ENCODE measurements at regions not wholly inside any gene's neighbourhood (a gene's known extent, or its start where the extent isn't known, plus 50 kb on each side); places are given as distances from the start of the nearest gene placed in this dataset.

DNA sequence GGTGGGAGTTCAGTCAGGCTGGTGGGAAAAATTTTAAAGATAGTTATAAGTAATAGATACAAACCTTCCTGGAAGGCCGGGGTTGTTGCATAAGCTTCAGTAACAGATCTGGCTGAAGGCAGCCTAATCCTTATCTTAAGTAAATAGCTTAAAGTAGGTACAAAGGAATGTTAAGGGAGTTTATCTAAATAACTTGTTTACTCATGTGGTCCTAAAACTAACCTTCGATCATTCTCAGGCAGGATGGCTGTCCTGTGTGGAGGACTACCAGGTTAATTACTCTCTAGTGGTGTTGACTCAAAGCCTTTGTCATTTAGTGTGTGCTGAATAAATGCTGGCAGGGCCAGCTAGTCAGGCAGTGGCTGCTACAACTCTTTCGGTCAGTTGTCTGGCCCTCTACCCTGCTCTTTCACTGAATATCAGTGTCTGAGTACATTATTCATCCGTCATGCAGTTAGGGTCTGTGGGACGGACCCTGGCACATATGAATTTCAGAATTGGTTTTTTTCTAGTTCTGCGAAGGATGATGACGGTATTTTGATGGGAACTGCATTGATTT lies 131.6 kb upstream of the TAB2 start:
- DNase-seq, result no peak

GRCh38 chr6:149186873-149187272 lies 130.6 kb upstream of the TAB2 start:
- no peak for DNase-seq

GRCh38 chr6:149190224-149190831 lies 127.2 kb upstream of the TAB2 start:
- peak; percentile 51 for DNase-seq

- DNase-seq, result peak; percentile 55
Measured at GRCh38 chr6:149194820-149195558, 122.5 kb upstream of the TAB2 start.

DNA sequence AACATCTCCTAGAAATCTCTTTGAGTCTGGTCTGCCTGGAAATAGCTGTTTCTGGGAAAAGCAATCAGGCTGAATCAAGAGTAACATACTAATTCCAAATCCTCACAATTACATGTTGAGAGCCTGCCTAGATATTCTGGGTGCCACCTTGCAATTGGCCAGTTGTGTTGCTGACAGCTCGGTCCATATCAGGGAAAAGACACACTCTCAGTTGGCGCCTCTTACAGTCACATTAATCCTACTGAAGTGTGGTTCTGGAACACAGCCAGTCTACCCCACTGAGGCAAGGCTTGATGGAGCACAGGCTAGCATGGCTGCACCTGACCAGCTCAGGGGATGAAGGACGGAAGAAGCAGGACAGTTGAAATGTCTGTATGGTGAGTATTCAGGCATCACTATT lies 121.4 kb upstream of the TAB2 start:
- no peak for DNase-seq

DNA sequence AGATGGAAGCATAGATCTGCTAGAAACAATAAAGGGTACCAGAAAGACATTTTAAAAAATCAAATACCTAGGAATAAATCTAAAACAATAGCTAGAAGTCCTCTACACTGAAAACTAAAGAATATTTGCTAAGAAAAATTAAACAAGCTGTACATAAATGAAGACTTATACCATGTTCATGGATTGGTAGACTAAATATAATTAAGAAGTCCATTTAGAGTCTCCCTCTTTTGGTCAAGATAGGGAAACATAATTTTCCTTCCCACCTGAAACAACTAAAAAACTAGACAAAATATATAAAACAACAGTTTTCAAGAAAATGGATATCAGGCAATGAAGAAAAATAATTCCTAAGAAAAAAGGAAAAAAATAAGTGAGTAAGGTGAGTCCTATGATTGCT lies 120.0 kb upstream of the TAB2 start:
- no peak for DNase-seq

- no peak for DNase-seq
Measured at GRCh38 chr6:149198265-149198664, 119.2 kb upstream of the TAB2 start.

DNA sequence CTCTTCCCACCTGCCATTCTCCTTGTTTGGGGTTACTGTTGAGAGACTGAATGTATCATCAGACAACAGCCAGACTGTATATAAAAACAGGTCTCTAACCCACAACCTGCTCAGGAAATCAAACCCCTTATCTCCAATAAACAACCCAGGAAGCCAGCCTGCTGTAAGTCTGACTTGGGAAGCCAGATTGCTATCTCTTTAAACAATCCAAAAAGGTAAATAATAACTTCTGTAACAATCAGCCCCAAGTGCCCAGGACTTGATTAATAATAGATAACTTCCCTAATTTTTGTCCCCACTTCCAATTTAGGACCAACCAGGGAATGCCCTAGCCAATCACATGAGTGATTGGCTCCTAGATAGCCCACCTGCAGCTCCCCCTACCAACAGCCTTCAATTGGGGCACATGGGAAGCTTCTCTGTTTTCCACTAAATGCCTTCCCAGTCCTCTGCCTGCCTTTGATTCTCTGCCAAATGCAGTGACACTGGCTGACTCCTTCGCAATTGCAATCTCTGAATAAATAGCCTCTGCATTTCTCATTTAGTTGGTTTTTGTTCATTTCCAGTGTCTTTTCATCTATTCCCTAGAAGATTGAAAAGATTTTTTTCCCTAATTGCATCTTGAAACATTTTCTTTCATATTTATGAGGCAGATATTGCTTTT lies 117.1 kb upstream of the TAB2 start:
- DNase-seq, result no peak

DNA sequence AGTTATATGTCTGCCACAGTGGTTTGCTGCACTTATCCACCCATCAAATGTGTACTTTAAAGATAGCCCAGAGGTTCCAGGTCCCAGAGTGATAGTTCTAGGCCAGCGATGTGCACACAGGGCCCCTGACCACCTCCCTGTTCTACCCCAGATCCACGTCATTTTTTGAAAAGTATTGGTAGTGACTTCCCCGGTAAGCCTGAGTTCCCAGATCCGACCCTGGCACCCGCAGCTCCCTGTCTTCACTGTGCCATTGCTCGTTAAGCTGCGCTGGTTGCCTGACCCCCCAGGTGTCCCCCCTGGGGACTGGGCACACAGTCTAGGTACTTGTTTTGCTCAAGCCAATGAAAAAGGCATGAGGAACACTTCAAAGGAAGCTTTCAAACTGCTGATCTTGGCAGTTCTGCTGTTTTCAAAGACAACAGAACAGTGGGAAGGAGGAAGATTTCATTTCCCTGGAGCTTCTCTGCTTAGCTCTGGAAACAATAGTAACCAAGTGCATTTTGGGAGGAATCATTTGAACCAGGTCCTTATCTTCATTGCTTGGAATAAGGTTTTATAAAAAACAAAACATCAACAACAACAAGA lies 116.3 kb upstream of the TAB2 start:
- DNase-seq, result no peak

- DNase-seq, result no peak
Measured at GRCh38 chr6:149202100-149202499, 115.4 kb upstream of the TAB2 start.

DNA sequence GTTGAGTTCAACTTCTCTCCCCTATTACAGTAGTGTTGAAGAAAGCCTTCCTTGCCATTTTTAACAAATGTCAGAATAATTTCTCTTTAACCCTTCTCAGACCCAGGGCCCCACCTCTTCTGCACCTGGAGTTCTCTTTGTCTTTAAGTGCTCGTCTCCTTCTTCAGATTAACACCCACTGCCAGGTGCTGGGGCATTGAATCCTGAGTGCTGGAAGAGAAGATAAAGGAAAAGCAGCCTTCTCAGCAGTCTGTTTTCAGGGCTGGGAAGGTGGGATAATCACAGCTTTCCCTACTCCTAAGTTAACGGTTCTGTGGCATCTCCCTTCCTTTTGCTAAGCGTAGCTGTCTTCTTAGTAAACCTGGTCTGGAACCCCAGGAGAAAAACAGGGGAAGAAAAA lies 114.6 kb upstream of the TAB2 start:
- no peak for DNase-seq

- no peak for DNase-seq
Measured at GRCh38 chr6:149203509-149203908, 114.0 kb upstream of the TAB2 start.

DNA sequence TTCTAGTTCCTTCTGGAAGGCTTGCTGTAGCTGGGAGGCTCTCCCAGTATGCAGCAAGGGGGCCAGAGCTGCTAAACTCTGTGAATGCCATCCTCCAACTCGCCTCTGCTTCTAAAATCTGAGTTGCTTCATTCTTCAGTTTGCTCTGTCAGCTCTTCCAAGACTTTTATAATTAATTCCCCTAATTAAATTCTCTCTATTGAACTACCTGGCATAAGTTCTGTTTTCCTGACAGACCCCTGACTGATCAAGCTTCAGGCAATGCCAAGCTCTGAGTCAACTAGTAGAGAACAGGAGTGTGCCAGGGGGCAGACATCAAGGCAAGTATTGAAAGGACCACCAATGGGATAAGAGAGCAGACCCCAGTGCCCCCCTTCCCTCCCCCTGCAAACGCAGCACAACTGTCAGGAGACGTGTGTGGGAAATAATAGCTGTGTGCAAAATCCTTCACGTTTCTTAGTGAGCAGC lies 109.3 kb upstream of the TAB2 start:
- no peak for DNase-seq

DNA sequence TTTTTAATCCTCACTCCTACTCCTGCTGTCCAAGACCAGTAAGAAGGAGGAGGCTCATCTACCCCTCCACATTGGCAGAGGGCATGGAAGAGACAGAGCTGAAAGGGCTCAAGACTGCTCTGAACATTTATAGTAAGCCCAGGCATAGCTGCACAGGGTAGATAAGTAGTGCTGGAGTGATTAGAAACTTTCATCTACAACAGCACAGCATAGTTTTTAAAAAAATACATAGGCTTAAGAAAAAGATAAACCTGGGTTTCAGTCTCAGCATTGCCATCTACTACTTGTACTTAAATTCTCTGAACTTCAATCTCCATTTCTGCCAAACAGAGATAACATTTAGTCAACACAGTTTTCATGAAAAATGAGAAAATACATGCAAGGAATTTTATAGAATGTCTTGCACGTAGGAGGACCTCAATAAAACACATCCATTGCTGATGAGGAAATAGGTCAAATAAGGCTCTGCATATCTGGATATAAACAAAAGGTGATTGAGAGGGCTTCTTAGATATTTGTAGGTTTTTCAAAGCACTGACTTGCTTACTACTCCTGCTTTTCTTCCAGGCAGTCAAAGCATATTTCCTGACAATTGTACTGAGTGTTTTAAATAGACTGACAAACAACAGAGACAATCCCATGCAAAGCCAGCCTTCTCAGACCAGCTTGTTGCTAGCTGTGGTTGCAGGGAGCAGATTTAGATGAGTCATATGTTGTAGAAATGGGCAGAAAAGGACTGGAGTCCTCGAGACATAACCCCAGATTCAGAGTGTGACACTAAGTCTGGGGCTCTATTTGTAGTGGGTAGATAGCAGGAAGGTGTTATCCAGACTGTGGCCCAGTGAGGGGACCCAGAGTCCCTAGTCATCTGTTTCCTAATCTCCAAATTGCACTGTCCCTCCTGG lies 107.4 kb upstream of the TAB2 start:
- DNase-seq, result peak; percentile 80

GRCh38 chr6:149211046-149211571 lies 106.4 kb upstream of the TAB2 start:
- peak; percentile 69 for DNase-seq

DNA sequence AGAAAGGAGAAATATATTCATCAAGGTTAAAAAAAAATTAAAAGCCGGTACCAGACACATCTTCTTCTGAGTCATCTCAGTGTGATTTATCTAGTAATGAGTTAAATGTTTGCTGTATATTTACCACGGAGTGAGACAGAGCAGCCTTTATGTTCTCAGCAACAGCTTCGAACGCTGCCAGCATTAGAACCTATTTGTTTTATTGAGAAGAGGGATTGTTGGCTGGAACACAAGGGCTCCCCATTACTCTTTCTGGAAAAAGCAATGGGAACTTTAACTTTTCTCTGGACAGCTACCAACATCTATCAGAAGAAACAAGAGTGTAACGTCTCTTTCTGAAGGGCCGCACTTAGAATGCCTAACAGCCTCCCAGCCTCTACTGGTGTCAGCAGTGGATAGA lies 105.3 kb upstream of the TAB2 start:
- DNase-seq, result peak; percentile 67

GRCh38 chr6:149212892-149213801 lies 104.4 kb upstream of the TAB2 start:
- peak; percentile 73 for DNase-seq

- DNase-seq, result no peak
Measured at GRCh38 chr6:149213829-149214228, 103.7 kb upstream of the TAB2 start.

DNA sequence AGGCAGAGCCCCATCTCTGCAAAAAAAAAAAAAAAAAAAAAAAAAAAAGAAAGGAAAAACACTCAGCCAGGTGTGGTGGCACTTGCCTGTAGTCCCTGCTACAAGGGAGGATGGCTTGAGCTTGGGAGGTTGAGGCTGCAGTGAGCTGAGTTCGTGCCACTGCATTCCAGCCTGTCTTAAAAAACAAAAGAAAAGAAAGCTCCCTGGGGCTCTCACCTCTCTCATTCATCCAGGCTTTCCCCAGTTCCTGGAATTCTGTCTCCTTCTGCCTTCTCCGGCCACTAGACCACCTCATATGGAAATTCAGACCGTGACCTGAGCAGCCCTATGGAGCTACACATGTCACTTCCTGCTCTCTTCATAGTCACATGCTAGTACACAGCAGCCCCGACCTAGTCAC lies 101.1 kb upstream of the TAB2 start:
- DNase-seq, result no peak

DNA sequence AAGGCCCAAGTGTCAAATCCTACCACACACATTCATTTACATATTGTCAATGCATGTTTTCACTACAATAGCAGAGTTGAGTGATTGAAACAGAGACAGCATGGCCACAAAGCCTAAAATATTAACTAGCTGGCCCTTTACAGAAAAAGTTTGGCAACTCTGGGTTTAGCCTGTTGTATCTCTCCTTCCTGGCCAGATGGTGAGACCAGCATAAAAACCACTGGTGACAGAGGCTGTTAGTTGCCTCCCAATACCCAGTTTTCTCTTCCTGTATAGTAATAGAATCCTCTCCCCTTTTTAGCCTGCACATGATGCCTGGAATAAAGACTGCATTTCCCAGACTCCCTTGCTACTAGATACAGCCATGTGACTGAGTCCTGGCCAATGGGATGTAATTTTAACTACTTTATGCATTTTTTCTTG lies 100.0 kb upstream of the TAB2 start:
- peak; percentile 59 for DNase-seq

DNA sequence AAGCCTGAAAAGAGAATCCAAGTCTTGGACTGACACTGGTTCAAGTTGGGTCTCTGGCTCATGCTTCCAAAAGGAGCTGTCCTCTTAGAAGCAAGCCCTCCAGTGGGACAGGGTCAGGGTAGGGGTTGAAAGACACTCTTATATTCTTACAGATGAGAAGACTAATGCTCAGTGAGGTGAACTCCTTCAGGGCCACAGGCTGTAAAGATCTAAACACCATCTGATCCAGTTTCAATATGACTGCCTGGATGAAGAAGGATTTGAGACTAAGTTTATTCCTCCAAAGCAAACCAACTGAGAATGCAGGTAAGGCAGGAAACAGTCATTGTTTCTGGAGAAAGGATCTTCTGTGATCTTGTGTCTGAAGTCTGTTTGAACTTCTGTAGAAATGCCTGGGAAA lies 99.0 kb upstream of the TAB2 start:
- peak; percentile 72 for DNase-seq
